ENCODE measurements at regions not wholly inside any gene's neighbourhood (a gene's known extent, or its start where the extent isn't known, plus 50 kb on each side); places are given as distances from the start of the nearest gene placed in this dataset.
"Not testable (repeated sequence)": the region's sequence is repeated elsewhere in the genome, so short reads cannot be mapped to it uniquely, and the experiment has no call there.

GRCh38 chr1:57578680-57579079 lies 154.8 kb upstream of the DAB1 start:
- Histone ChIP-seq H3K9ac (ENCODE audit: low read length) (no peak overlapping the region), H3K4me3 (ENCODE audit: low read length) (no peak overlapping the region), H3K36me3 (ENCODE audit: control insufficient read depth, low read depth, low read length) (no peaks in the 10 kb centered on the region), H3K4me1 (ENCODE audit: control insufficient read depth, low read depth, low read length) (no peaks in the 10 kb centered on the region), H3K27me3 (ENCODE audit: control insufficient read depth, insufficient read depth, low read length) (no peaks in the 10 kb centered on the region), H3K27ac (ENCODE audit: low read length) (no peak overlapping the region), H3K9me3 (ENCODE audit: control insufficient read depth, low read depth, low read length) (no peaks in the 10 kb centered on the region)

- no peaks in the 10 kb centered on the region for H3K9me3 ChIP-seq (ENCODE audit: control insufficient read depth, low read depth, low read length)
- no peak overlapping the region for H3K27ac ChIP-seq (ENCODE audit: low read length)
- H3K27me3 ChIP-seq (ENCODE audit: control insufficient read depth, insufficient read depth, low read length), result no peaks in the 10 kb centered on the region
- no peaks in the 10 kb centered on the region for H3K36me3 ChIP-seq (ENCODE audit: control insufficient read depth, low read depth, low read length)
- H3K4me1 ChIP-seq (ENCODE audit: control insufficient read depth, low read depth, low read length), result no peaks in the 10 kb centered on the region
- no peak overlapping the region for H3K9ac ChIP-seq (ENCODE audit: low read length)
- no peak overlapping the region for H3K4me3 ChIP-seq (ENCODE audit: low read length)
Measured at GRCh38 chr1:57578099-57578498, 154.2 kb upstream of the DAB1 start.

- no peaks in the 10 kb centered on the region for H3K4me1 ChIP-seq (ENCODE audit: control insufficient read depth, low read depth, low read length)
- no peak overlapping the region for H3K27ac ChIP-seq (ENCODE audit: low read length)
- H3K36me3 ChIP-seq (ENCODE audit: control insufficient read depth, low read depth, low read length), result no peaks in the 10 kb centered on the region
- H3K9me3 ChIP-seq (ENCODE audit: control insufficient read depth, low read depth, low read length), result no peaks in the 10 kb centered on the region
- H3K9ac ChIP-seq (ENCODE audit: low read length), result no peak overlapping the region
- H3K4me3 ChIP-seq (ENCODE audit: low read length), result no peak overlapping the region
- H3K27me3 ChIP-seq (ENCODE audit: control insufficient read depth, insufficient read depth, low read length), result no peaks in the 10 kb centered on the region
Measured at GRCh38 chr1:57576756-57577155, 152.9 kb upstream of the DAB1 start.

GRCh38 chr1:57572016-57572415 lies 148.2 kb upstream of the DAB1 start:
- H3K27ac ChIP-seq (ENCODE audit: low read length), result no peak overlapping the region
- H3K27me3 ChIP-seq (ENCODE audit: control insufficient read depth, insufficient read depth, low read length), result no peaks in the 10 kb centered on the region
- H3K4me1 ChIP-seq (ENCODE audit: control insufficient read depth, low read depth, low read length), result no peaks in the 10 kb centered on the region

GRCh38 chr1:57558066-57558465 lies 134.2 kb upstream of the DAB1 start:
- H3K27me3 ChIP-seq (ENCODE audit: control insufficient read depth, insufficient read depth, low read length); H3K4me1 ChIP-seq (ENCODE audit: control insufficient read depth, low read depth, low read length); H3K9me3 ChIP-seq (ENCODE audit: control insufficient read depth, low read depth, low read length); H3K9ac ChIP-seq (ENCODE audit: low read length); H3K27ac ChIP-seq (ENCODE audit: low read length); H3K4me3 ChIP-seq (ENCODE audit: low read length); H3K36me3 ChIP-seq (ENCODE audit: control insufficient read depth, low read depth, low read length): not testable (repeated sequence)

More at GRCh38 chr1:57572016-57572415, 148.2 kb upstream of the DAB1 start:
- Histone ChIP-seq H3K9me3 (ENCODE audit: control insufficient read depth, low read depth, low read length) (no peaks in the 10 kb centered on the region), H3K4me3 (ENCODE audit: low read length) (no peak overlapping the region), H3K36me3 (ENCODE audit: control insufficient read depth, low read depth, low read length) (no peaks in the 10 kb centered on the region), H3K9ac (ENCODE audit: low read length) (no peak overlapping the region)

- Histone ChIP-seq H3K9ac (ENCODE audit: low read length) (no peak overlapping the region), H3K36me3 (ENCODE audit: control insufficient read depth, low read depth, low read length) (no peaks in the 10 kb centered on the region), H3K27me3 (ENCODE audit: control insufficient read depth, insufficient read depth, low read length) (no peaks in the 10 kb centered on the region), H3K27ac (ENCODE audit: low read length) (no peak overlapping the region), H3K4me3 (ENCODE audit: low read length) (no peak overlapping the region), H3K4me1 (ENCODE audit: control insufficient read depth, low read depth, low read length) (peaks cover 8% of the 10 kb centered on the region), H3K9me3 (ENCODE audit: control insufficient read depth, low read depth, low read length) (no peaks in the 10 kb centered on the region)
Measured at GRCh38 chr1:57553666-57554065, 129.8 kb upstream of the DAB1 start.

- no peaks in the 10 kb centered on the region for H3K9me3 ChIP-seq (ENCODE audit: control insufficient read depth, low read depth, low read length)
- H3K4me3 ChIP-seq (ENCODE audit: low read length), result no peak overlapping the region
- H3K27ac ChIP-seq (ENCODE audit: low read length), result no peak overlapping the region
- H3K36me3 ChIP-seq (ENCODE audit: control insufficient read depth, low read depth, low read length), result no peaks in the 10 kb centered on the region
- H3K27me3 ChIP-seq (ENCODE audit: control insufficient read depth, insufficient read depth, low read length), result no peaks in the 10 kb centered on the region
- peaks cover 10% of the 10 kb centered on the region for H3K4me1 ChIP-seq (ENCODE audit: control insufficient read depth, low read depth, low read length)
- no peak overlapping the region for H3K9ac ChIP-seq (ENCODE audit: low read length)
Measured at GRCh38 chr1:57551476-57551875, 127.6 kb upstream of the DAB1 start.

GRCh38 chr1:57550092-57550491 lies 126.2 kb upstream of the DAB1 start:
- Histone ChIP-seq H3K27ac (ENCODE audit: low read length) (no peak overlapping the region), H3K36me3 (ENCODE audit: control insufficient read depth, low read depth, low read length) (no peaks in the 10 kb centered on the region), H3K27me3 (ENCODE audit: control insufficient read depth, insufficient read depth, low read length) (no peaks in the 10 kb centered on the region), H3K4me3 (ENCODE audit: low read length) (no peak overlapping the region), H3K9me3 (ENCODE audit: control insufficient read depth, low read depth, low read length) (no peaks in the 10 kb centered on the region), H3K4me1 (ENCODE audit: control insufficient read depth, low read depth, low read length) (peaks cover 10% of the 10 kb centered on the region), H3K9ac (ENCODE audit: low read length) (no peak overlapping the region)

GRCh38 chr1:57549300-57549699 lies 125.4 kb upstream of the DAB1 start:
- no peak overlapping the region for H3K9ac ChIP-seq (ENCODE audit: low read length)
- H3K27ac ChIP-seq (ENCODE audit: low read length), result no peak overlapping the region
- peaks cover 10% of the 10 kb centered on the region for H3K4me1 ChIP-seq (ENCODE audit: control insufficient read depth, low read depth, low read length)
- H3K4me3 ChIP-seq (ENCODE audit: low read length), result no peak overlapping the region
- H3K27me3 ChIP-seq (ENCODE audit: control insufficient read depth, insufficient read depth, low read length), result no peaks in the 10 kb centered on the region
- no peaks in the 10 kb centered on the region for H3K9me3 ChIP-seq (ENCODE audit: control insufficient read depth, low read depth, low read length)
- no peaks in the 10 kb centered on the region for H3K36me3 ChIP-seq (ENCODE audit: control insufficient read depth, low read depth, low read length)

- Histone ChIP-seq H3K9ac (ENCODE audit: low read length) (no peak overlapping the region), H3K27me3 (ENCODE audit: control insufficient read depth, insufficient read depth, low read length) (no peaks in the 10 kb centered on the region), H3K9me3 (ENCODE audit: control insufficient read depth, low read depth, low read length) (no peaks in the 10 kb centered on the region), H3K4me1 (ENCODE audit: control insufficient read depth, low read depth, low read length) (peaks cover 6% of the 10 kb centered on the region), H3K27ac (ENCODE audit: low read length) (no peak overlapping the region), H3K36me3 (ENCODE audit: control insufficient read depth, low read depth, low read length) (no peaks in the 10 kb centered on the region), H3K4me3 (ENCODE audit: low read length) (no peak overlapping the region)
Measured at GRCh38 chr1:57546549-57547330, 122.9 kb upstream of the DAB1 start.

- Histone ChIP-seq H3K27ac (ENCODE audit: low read length) (no peak overlapping the region), H3K4me3 (ENCODE audit: low read length) (no peak overlapping the region), H3K36me3 (ENCODE audit: control insufficient read depth, low read depth, low read length) (no peaks in the 10 kb centered on the region), H3K9ac (ENCODE audit: low read length) (no peak overlapping the region), H3K4me1 (ENCODE audit: control insufficient read depth, low read depth, low read length) (peaks cover 3% of the 10 kb centered on the region), H3K9me3 (ENCODE audit: control insufficient read depth, low read depth, low read length) (no peaks in the 10 kb centered on the region), H3K27me3 (ENCODE audit: control insufficient read depth, insufficient read depth, low read length) (no peaks in the 10 kb centered on the region)
Measured at GRCh38 chr1:57544345-57544744, 120.5 kb upstream of the DAB1 start.

GRCh38 chr1:57536749-57537423 lies 113.0 kb upstream of the DAB1 start:
- no peaks in the 10 kb centered on the region for H3K9me3 ChIP-seq (ENCODE audit: control insufficient read depth, low read depth, low read length)

More at GRCh38 chr1:57536749-57537423, 113.0 kb upstream of the DAB1 start:
- Histone ChIP-seq H3K4me1 (ENCODE audit: control insufficient read depth, low read depth, low read length) (peaks cover 10% of the 10 kb centered on the region), H3K27ac (ENCODE audit: low read length) (no peak overlapping the region), H3K36me3 (ENCODE audit: control insufficient read depth, low read depth, low read length) (no peaks in the 10 kb centered on the region), H3K9ac (ENCODE audit: low read length) (no peak overlapping the region), H3K27me3 (ENCODE audit: control insufficient read depth, insufficient read depth, low read length) (no peaks in the 10 kb centered on the region), H3K4me3 (ENCODE audit: low read length) (no peak overlapping the region)
